SH-SY5Y (cell line): ENCODE measurements at regions not wholly inside any gene's neighbourhood (a gene's known extent, or its start where the extent isn't known, plus 50 kb on each side); places are given as distances from the start of the nearest gene placed in this dataset.

Experiments used
- GATA2 ChIP-seq: IDR thresholded peaks from 2 replicates; pipeline ENCODE4 v1.6.1; 2011; ENCODE audit warnings: mild to moderate bottlenecking, low read depth, low read length
- GATA3 ChIP-seq: IDR thresholded peaks from 2 replicates; pipeline ENCODE4 v1.6.1; 2011; ENCODE audit warnings: low read depth, mild to moderate bottlenecking, low read length, moderate library complexity

DNA sequence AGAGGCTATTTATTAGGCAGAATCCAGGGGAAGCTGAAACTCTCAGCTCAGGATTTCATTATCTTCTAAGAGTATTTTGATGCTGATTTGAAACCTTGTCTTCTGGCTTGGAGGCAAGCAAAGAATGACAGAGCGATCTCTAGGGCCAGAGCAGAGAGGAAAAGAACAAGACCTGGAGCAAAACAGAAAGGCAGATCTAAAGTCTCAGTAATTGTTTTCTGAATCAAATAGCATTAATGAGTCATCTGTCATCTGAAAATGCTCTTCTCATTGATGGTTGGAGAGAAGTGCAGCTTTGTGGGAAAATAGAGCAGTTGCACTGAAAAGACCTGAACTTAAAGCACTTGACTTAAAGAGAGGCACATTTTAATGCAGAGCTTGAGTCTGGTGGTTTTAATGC lies 385.9 kb downstream of the RAP2B start:
- no peak for TF ChIP-seq GATA2
- no peak for TF ChIP-seq GATA3
